HG03432 (cell line): ENCODE measurements at regions not wholly inside any gene's neighbourhood (a gene's known extent, or its start where the extent isn't known, plus 50 kb on each side); places are given as distances from the start of the nearest gene placed in this dataset.

Source experiments
- ATAC-seq: cut with Tn5 transposase; IDR thresholded peaks from one replicate; pipeline ENCODE4 v1.9.1; 2021; ENCODE audit warnings: mild to moderate bottlenecking, moderate library complexity; ENCODE audit not compliant: unreplicated experiment

GRCh38 chr11:128052912-128053641 lies 534.3 kb downstream of the ETS1 start:
- peak; percentile 63 for ATAC-seq

- ATAC-seq: no peak
Measured at GRCh38 chr11:128048121-128048520, 539.2 kb downstream of the ETS1 start.

- ATAC-seq: no peak
Measured at GRCh38 chr11:128047026-128047425, 540.3 kb downstream of the ETS1 start.

- ATAC-seq: no peak
Measured at GRCh38 chr11:128046213-128046612, 541.1 kb downstream of the ETS1 start.

GRCh38 chr11:128045094-128045725 lies 542.1 kb downstream of the ETS1 start:
- ATAC-seq: no peak

- ATAC-seq: no peak
Measured at GRCh38 chr11:128042290-128042751, 545.0 kb downstream of the ETS1 start.

- no peak for ATAC-seq
Measured at GRCh38 chr11:128040603-128041002, 546.8 kb downstream of the ETS1 start.

GRCh38 chr11:128039140-128040021 lies 548.0 kb downstream of the ETS1 start:
- ATAC-seq: peak; percentile 93

- ATAC-seq: no peak
Measured at GRCh38 chr11:128036556-128037093, 550.7 kb downstream of the ETS1 start.

- no peak for ATAC-seq
Measured at GRCh38 chr11:128036006-128036405, 551.4 kb downstream of the ETS1 start.

GRCh38 chr11:128031538-128032134 lies 555.7 kb downstream of the ETS1 start:
- ATAC-seq: peak; percentile 91

GRCh38 chr11:128029219-128029722 lies 558.1 kb downstream of the ETS1 start:
- ATAC-seq: no peak

GRCh38 chr11:128026596-128026995 lies 560.8 kb downstream of the ETS1 start:
- no peak for ATAC-seq

GRCh38 chr11:128022761-128023160 lies 564.6 kb downstream of the ETS1 start:
- no peak for ATAC-seq

GRCh38 chr11:128022007-128022368 lies 565.4 kb downstream of the ETS1 start:
- ATAC-seq: peak; percentile 82

GRCh38 chr11:128021349-128022006 lies 565.9 kb downstream of the ETS1 start:
- ATAC-seq: no peak

GRCh38 chr11:128018692-128019091 lies 568.7 kb downstream of the ETS1 start:
- no peak for ATAC-seq

- ATAC-seq: no peak
Measured at GRCh38 chr11:128005562-128005961, 581.8 kb downstream of the ETS1 start.

- no peak for ATAC-seq
Measured at GRCh38 chr11:127998421-127998820, 588.9 kb downstream of the ETS1 start.

GRCh38 chr11:127997594-127997993 lies 589.8 kb downstream of the ETS1 start:
- no peak for ATAC-seq
